DMS153 (cell line): ENCODE measurements at regions not wholly inside any gene's neighbourhood (a gene's known extent, or its start where the extent isn't known, plus 50 kb on each side); places are given as distances from the start of the nearest gene placed in this dataset.
A peak's percentile ranks its signal among the peaks of the same experiment; 100 is the strongest.

Experiments used
- DNase-seq: peaks from one replicate; lab custom pipeline; 2025; lab: John Stamatoyannopoulos, UW

DNA sequence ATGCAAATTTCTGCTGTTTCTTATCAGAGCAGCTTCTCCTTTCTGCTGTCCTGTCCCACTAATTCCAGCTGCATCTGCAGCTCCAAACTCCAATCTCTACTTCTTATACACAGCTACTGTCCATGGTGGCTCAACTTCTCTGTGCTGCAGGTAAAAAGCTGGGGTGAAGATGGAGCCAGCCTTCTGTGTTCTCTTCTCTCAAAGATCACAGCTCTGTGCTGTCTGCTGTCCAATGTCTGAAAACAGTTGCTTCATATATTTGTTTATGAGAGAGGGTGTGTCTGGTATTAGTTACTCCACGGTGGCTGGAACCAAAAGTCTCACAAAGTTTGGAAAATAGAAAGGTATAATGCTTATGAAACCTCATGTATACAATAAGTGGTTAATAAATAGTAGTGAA is 445.8 kb upstream of the TBX3 start:
- DNase-seq = no peak

DNA sequence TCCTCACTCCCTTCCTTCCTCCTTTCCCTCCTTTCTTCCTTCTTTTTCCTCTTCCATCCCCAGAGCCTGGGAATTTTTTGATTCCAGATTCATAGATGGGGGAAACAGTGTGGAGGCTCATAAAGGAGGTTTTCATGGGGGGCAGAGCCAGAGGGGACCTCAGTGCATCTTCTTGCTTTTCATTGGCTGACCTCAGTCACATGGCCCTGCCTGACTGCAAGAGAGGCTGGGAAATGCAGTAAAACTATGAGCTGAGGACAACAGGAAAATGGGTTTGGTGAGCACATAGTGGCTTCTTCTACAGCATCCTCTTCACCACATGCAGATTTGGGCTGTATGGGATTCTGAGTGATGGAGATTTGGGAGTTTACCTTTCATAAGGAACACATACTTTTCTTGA is 437.1 kb upstream of the TBX3 start:
- no peak for DNase-seq

DNA sequence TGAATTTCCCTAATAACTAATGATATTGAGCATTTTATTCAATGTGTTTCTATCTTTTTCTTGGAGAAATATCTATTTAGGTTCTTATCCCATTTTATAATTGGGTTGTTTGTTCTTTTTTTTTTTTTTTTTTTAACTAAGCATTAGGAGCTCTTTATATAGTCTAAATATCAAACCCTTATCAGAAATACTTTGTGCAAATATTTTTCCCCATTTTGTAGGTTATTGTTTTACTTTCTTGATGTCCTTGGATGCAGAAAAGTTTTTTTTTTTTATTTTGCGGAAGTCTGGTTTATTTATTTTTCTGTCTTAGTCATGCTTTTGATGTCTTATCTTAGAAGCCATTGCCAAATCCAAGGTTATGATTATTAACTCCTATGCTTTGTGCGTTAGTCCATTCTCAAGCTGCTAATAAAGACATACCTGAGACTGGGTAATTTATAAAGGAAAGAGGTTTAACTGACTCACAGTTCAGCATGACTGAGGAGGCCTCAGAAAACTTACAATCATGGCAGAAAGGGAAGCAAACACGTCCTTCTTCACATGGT is 434.3 kb upstream of the TBX3 start:
- no peak for DNase-seq

DNA sequence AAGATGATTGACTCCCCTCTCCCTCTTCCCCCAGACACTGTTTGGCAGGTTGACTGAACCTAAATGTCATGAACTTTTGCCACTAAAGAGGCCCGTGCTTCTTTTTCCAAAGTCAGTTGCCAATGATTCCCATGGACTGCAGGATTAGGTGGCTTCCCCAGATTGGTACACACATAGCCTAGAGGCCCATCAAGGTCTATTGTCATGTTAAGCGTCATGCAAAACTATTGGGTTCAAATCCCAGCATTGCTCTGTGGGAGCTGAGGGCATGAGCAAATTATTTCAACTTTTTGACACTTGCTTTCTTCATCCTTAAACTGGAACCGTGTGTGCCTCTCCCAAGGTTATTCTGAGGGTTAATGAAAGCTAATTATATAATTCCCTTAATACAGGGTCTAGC is 430.2 kb upstream of the TBX3 start:
- no peak for DNase-seq

DNA sequence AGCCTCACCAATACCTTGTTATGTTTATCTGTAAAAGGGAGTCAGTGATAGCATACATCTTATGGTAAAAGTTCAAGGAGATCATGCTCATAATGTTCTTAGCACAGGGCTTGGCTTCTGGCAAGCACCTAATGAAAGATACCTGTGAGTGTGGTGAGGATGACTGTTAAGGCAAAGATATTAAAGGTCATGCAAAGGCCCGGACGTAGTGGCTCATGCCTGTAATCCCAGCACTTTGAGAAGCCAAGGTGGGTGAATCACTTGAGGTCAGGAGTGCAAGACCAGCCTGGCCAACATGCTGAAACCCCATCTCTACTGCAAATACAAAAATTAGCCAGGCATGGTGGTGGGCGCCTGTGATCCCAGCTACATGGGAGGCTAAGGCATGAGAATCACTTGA is 425.9 kb upstream of the TBX3 start:
- DNase-seq = no peak

DNA sequence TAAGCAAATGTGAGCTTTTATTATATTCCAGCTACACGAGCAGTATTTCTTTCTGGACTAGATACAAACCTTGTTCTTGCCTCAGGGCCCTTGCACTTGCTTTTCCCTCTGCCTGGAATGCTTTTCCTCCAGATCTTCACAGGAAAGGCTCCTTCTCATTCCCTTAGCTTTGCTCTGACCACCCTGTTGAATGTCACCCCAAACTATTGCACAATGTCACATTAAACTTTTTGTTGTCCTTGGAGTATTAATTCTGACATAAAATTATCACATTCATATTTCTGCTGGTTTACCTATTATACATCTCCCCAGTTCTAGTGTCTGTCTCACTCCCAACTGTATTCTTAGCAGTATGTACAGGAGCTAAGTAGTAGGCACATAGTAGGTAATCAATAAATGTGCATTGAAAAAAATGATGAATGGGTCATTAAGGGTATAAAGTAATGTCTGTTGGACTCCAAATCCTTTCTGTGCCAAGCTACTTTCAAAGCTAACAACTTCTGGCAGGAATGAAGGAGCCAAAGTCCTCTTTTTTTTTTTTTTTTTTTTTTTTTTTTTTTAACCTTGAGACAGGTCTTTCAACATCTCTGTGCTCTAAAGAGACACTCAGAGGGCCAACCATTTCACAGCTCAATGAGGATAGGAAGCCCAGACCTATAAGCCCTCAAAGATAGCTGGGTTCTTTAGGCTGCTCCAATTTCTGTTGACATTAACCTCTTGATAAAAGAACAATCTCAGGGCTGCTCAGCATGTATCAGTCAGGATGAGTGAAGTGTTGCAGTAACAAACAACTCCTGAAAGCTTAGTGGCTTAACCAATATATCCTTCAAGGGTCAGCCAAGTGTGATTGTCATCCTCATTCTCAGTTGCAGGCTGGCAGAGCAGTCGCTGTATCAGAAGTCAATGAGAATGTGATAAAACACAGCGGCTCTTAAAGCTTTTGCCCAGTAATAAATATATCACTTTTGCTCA is 424.4 kb upstream of the TBX3 start:
- DNase-seq = no peak

DNA sequence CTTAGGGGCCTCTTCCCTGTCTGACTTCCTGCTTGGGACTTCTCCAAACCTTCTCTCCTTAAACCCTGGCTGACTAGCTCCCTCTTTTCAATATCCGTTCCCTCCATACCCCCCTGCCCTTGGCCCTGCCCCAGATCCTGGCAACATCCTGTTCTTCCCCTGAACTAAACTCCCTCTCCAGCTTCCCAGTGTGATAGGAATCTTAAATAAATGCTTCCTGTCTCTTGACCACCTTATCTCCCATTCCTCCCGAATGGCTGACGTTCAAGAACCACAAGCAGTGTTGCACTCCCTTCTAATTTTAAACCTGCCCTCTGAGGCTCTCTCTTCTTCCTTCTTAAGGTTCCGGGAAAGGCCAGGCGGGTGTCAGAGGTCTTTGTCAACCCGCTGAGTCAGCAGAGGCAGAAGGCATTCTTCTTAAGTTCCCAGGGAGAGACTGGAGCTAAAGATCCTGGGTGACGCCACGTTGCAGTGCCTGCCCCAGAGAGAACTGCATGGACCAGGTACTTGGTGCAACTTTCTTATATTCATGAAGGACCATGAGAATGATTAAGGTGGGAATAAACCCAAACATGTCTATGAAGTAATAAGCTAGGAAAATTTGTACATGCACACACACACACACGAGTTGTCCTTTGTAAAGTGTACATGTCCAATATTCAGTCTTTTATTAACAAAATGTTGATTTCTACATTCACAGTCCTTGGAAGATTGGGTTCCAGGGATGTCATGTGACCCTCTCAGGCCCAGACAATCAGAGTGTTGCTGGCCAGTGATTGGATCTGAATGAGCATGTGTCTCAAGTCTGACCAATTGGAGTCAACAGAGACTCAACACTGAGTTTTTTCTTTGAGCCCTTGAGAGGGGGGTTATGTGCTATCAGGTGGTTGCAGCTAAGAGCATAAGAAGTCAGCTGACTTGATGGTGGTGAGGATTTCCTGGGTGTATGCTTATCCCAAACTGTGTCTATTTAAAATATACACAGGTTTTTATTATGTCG is 420.2 kb upstream of the TBX3 start:
- no peak for DNase-seq

DNA sequence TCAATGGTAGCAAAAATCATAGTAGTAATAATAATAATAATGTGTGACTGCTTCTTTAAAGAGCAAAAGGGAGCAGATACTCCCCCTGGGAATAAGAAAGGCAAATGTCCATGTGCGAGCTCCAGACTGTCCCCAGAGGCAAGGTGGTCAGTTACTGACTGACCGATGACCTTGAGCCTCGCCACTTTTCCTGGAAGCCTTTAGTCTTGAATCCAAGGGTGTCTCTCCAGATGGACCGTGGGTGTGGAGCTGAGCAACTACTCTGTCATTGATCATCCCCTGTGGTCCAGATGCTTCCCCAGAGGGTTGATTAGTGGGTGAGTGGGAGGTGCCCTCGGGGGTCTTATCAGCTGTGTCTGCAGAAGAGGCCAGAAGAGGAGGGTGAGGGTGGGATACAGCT is 418.5 kb upstream of the TBX3 start:
- no peak for DNase-seq

DNA sequence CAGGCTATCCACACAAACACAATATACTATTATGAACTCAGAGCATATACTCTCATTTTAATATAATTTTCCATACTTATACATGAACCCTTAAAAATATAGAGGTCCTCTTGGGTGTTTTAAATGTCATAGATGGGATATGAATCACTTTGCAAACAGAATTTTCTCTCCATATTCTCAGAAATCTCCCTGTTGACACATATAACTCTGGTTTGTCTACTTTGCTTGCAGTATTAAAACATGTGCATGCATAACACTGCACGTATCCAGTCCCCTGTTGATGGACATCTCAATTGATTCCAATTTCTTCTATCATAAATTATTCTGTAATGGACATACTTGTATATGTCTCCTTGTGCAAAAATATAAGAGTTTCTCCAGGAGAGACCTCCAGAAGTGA is 417.5 kb upstream of the TBX3 start:
- no peak for DNase-seq

DNA sequence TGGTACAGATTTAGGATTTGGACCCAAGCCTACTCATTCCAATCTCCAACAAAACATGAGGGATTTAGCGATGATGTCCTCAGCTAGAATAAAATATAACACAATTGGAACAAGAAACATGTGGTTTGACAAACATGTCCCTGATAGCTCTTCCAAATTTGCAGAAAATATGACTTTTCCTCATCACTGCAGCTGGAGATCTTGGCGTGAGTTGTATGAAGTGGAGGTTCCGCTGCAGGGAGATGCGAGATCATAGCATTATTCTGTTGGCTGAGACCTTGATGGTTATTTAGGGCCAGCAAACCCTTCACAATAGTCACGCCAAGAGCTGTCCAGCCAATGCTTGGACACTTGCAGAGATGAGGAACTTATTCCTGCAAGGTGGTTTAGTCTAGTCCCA is 413.4 kb upstream of the TBX3 start:
- DNase-seq = no peak

DNA sequence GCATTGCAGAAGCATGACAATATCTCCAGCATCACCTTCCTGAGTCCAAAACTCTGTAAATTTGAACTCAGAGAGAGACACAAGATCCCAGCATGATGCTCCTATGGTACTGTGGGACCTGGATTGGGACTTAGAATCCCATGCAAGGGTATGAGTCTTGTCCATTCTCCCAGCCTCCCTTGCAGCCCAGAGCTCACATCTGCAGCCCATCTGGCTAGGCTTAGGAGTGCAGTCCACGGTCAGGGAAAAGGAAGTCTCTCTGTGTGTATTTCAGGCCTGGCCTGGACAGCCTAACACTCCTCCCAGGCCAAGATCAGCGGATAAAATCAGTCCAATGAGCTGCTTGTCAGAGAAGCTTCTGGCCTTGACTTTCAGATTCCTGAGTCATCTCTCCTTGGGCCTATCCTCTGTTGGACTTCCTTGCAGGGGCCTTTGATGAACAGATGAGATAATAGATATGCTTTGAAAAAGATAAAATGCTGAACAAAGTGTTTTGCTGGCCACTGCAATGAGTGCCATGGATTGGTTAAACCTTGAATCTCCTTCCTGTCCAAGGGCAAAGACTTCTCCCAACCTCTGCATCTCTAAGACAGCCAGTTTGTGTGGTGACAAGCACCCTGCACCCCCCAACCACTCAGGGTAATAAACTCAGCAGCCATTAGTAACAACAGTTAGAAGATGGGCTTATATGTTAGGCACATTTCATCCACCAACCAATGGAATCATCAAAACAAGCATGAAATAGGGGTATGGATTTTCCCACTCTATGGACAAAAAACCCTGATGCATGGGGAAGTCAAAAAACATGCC is 412.8 kb upstream of the TBX3 start:
- DNase-seq = no peak

DNA sequence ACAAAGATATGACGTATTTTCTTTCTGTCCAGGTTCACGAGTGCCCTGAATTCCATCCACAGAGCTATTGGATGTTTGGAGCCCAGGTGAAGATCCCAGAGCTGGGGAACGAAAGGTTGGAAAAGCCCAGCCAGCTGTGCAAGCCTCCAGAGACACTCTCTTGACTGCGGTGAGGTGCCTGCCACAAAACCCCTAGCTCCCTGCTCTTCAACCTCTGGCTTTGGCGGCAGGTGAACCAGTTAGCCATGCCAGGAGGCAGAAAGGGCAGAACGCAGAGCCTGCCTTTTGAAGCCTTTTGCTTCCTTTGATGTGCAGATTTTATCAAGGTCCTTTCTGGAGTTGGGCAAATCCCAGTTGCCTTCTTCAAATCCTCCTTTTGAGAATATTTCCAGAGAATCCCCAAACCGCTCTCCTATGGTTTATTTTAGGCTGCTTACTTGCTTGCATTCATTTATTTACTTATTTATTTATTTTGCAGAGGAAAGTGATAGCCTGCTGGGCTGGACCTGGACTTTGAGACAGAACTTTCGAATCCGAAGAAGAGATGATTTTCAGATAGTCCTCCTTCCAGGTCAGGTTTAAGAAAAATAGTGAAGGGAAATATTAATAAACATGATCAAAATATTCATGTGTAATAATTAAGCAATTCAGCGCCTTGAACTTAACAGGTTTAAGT is 411.2 kb upstream of the TBX3 start:
- DNase-seq = no peak

DNA sequence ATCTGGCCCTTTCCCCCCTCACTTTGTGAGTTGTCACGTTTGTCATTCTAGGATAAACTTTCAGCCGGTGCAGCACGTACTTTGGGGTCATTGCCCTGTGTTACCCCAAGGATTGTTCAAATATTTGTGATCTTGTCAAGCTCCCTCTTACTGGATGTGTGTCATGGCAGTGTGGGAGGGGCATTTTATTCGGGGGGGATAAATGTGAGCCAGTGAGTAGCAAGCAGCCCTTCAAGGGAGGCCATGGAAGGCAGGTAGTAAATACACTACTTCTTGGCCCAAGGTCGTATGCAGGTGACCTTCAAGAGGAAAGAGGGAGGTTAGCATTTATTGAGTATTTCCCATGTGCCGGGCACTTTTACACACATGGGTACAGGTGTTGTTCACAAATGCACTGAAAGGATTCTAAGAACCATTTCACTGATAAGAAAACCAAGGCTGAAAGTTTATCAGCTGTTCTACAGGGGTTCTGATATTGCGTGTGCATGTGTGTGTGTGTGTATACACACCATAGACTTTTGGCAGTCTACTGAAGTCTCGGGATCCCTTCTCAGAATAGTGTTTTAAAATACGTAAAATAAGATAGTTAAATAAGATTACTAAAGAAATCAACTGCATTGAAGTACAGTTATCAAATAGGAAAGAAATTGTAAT is 410.3 kb upstream of the TBX3 start:
- DNase-seq = no peak

DNA sequence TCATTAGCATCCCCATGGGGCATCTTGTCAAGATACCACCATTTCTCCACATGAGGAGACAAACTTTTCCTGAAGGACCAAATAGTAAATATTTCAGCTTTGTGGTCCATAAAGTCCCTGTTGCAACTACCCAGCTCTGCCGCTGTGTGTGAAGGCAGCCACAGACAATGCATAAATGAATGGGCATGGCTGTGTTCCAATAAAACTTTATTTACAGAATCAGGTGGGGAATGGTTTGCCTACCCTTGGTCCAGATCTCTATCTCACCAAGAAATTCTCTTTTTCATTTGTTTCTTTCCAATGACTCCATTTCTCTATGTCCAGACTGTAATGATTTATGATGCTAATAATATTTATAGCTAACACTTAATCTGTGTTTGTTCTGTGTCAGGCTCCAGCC is 409.3 kb upstream of the TBX3 start:
- no peak for DNase-seq

DNA sequence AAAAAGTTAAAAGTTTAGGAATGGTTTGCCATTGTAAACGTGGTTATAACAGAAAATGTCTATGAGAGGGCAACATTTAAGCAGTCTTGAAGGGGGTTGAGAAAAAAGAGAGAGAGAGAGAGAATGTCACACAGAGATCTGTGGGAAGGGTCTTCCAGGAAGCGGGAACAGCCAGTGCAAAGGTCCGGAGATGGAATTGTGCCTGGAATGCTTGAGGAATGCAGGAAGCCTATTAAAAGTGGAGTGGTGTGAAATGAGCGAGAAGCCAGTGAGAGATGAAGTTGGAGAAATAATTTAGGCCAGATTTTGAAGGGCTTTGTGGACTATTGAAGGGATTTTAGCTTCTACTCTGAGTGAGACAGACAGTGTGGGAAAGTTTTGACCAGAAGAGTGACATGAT is 406.8 kb upstream of the TBX3 start:
- DNase-seq = no peak

DNA sequence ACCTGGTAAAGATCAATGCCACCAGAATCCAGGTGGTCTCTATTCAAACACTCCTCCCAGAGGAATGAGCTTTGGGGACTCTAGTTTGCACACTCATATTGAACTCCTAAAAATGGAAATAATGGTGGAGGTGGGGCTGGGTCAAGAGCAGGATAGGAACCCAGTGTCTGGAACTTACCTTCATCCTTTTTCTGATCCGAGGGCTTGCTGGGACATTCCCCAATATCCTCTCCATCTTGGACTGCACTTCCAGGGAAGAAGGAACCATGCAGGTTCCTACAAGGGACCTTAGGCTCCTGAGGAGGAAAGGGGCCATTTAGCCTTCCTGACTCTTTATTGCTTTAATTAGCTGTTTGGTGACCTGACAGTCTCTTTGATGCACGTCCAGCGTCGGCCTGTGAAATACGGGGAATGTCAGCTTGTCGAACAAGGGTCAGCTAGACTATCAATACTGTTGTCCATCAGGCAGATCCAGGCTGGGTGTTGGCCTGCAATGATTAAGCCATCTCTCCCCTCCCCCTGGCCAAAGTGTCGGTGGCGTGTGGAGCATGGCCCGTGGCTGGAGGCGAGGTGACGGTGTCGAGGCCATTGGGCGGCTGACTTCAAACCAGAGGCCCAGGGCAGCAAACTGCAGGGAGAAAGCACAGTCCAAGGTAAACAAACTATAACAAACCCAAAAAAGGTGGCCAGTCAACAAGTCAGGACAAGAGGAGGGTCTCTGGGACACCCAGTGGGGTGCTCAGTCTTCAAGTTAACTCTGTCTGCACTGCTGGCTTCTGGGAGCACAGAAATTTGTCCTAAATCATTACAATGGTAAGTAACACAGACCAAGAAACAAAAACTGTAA is 405.2 kb upstream of the TBX3 start:
- DNase-seq = no peak

DNA sequence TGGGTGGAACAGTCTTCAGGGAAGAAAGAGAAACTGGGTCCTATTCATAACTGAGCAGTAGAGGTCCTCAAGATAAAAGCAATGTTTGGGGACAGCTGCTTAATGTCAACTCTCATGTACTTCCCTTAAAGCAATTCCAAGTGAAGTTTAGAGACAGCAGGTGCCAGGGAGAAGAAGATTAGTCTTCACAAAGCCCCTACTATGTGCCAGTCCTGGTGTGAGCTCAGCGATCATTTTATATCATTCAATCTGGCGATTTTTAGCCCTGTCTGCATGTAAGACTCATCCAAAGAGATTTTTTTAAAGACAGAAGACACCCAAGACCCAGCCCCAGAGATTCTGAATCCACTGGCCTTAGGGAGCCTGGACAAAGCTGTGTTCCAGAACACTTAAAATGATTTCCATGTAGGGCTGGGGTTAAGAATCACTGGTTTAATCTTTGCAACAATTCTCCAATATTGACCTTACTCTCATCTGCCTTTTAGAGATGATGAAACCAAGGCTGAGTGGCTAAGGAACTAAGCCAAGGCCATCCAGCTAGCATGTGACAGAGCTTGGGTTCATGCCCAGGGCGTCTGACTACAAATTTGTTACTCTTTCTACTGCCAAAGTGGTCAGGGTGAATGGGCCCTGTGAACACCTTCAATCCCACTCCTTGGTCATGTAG is 404.5 kb upstream of the TBX3 start:
- DNase-seq = no peak

DNA sequence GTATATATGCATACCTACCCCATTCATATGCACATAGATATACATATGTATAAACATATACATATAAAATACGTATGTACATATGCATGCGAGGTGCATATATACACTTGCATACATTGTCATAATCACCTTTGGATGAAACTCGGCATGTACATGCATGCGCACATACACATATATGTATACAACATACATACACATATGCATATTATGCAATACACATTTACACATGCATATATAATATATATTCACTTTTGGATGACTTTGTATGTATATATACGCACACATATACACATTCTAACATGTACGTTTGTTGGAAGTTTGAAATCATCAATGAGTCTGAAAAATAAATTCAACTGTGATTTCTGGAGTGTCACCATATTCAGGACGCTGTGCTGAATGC is 401.6 kb upstream of the TBX3 start:
- no peak for DNase-seq

DNA sequence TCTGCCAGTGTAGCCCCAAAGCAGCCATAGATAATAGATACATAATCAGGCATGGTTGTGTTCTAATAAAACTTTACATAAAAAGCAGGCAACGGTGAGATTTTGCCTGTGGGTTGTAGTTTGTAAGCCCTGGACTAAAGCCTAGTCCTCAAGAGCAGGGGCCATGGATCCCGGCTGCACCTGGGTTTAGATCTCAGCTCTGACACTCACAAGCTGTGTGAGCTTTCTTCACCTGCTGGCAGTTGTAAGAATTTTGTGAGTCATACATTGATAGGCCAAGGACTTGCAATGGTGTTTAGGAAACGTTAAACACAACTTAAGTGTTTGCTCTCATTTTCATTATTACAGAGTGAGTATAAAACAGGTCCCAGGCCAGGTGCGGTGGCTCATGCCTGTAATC is 395.8 kb upstream of the TBX3 start:
- peak; percentile 25 for DNase-seq
